Mesenchymal stem cell (in vitro differentiated cells and primary cell): ENCODE measurements at regions not wholly inside any gene's neighbourhood (a gene's known extent, or its start where the extent isn't known, plus 50 kb on each side); places are given as distances from the start of the nearest gene placed in this dataset.
"Not testable (repeated sequence)": the region's sequence is repeated elsewhere in the genome, so short reads cannot be mapped to it uniquely, and the experiment has no call there.

Source experiments
- DNase-seq: peaks from one replicate; pipeline ENCODE4 v3.0.0-alpha.2; 2013
- H2AFZ ChIP-seq: one replicate; pipeline ENCODE4 v1.6.1; 2013; ENCODE audit warnings: low read depth, mild to moderate bottlenecking, control low read depth, inconsistent platforms, low read length, moderate library complexity
- H2AK5ac ChIP-seq: 2 replicates; pipeline ENCODE4 v1.6.1; 2013; ENCODE audit warnings: low read length, moderate library complexity, mild to moderate bottlenecking, inconsistent platforms; ENCODE audit not compliant: severe bottlenecking
- H2BK120ac ChIP-seq: one replicate; pipeline ENCODE4 v1.6.1; 2013; ENCODE audit warnings: low read depth, mild to moderate bottlenecking, inconsistent platforms, low read length, moderate library complexity
- H2BK12ac ChIP-seq, 2 experiments: one replicate each; pipeline ENCODE4 v1.6.1; 2013; ENCODE audit warnings: inconsistent platforms in 2 of 2, low read length in 2 of 2, mild to moderate bottlenecking in 2 of 2, moderate library complexity in 2 of 2, control low read depth in 1 of 2
- H2BK15ac ChIP-seq: one replicate; pipeline ENCODE4 v1.6.1; 2013; ENCODE audit warnings: mild to moderate bottlenecking, low read depth, inconsistent platforms; ENCODE audit not compliant: poor library complexity, severe bottlenecking
- H2BK5ac ChIP-seq: 2 replicates; pipeline ENCODE4 v1.6.1; 2013; ENCODE audit warnings: low read depth, mild to moderate bottlenecking, low read length, control low read depth, inconsistent platforms; ENCODE audit not compliant: poor library complexity, severe bottlenecking
- H3K14ac ChIP-seq, 2 experiments: one replicate each; pipeline ENCODE4 v1.6.1; 2013; ENCODE audit warnings: inconsistent platforms in 2 of 2, low read length in 2 of 2, control low read depth in 1 of 2, mild to moderate bottlenecking in 1 of 2, moderate library complexity in 1 of 2
- H3K18ac ChIP-seq, 2 experiments: one replicate each; pipeline ENCODE4 v1.6.1; 2013; ENCODE audit warnings: inconsistent platforms in 2 of 2, low read length in 2 of 2, control low read depth in 1 of 2, low read depth in 1 of 2, mild to moderate bottlenecking in 1 of 2
- H3K23ac ChIP-seq, 2 experiments: one replicate each; pipeline ENCODE4 v1.6.1; 2013; ENCODE audit warnings: inconsistent platforms in 2 of 2, low read length in 2 of 2, mild to moderate bottlenecking in 2 of 2, moderate library complexity in 2 of 2, control low read depth in 1 of 2
- H3K27ac ChIP-seq: 2 replicates; pipeline ENCODE4 v1.5.1; 2013; ENCODE audit warnings: mild to moderate bottlenecking, moderate library complexity, low read length, control low read depth, inconsistent platforms; ENCODE audit not compliant: poor library complexity, severe bottlenecking
- H3K27me3 ChIP-seq, 2 experiments: 2 replicates each; pipeline versions ENCODE4 v1.6.1 to v1.7.0; 2013; ENCODE audit warnings: low read length in 2 of 2, mild to moderate bottlenecking in 2 of 2, moderate library complexity in 2 of 2, control low read depth in 1 of 2, inconsistent platforms in 1 of 2; ENCODE audit not compliant: control insufficient read depth in 1 of 2, insufficient read depth in 1 of 2
- H3K36me3 ChIP-seq, 2 experiments: 2 replicates each; pipeline versions ENCODE4 v1.6.1 to v1.7.0; 2013; ENCODE audit warnings: low read length in 2 of 2, control low read depth in 1 of 2, inconsistent platforms in 1 of 2, low read depth in 1 of 2, mild to moderate bottlenecking in 1 of 2; ENCODE audit not compliant: insufficient read depth in 2 of 2, control insufficient read depth in 1 of 2
- H3K4ac ChIP-seq, 2 experiments: one replicate each; pipeline ENCODE4 v1.6.1; 2013; ENCODE audit warnings: inconsistent platforms in 2 of 2, low read length in 2 of 2, mild to moderate bottlenecking in 2 of 2, moderate library complexity in 2 of 2, control low read depth in 1 of 2, low read depth in 1 of 2
- H3K4me1 ChIP-seq: 2 replicates; pipeline ENCODE4 v1.6.1; 2013; ENCODE audit warnings: low read depth, low read length, control low read depth; ENCODE audit not compliant: control insufficient read depth, insufficient read depth
- H3K4me2 ChIP-seq: 2 replicates; pipeline ENCODE4 v1.6.1; 2013; ENCODE audit warnings: low read length, mild to moderate bottlenecking, inconsistent platforms; ENCODE audit not compliant: poor library complexity, severe bottlenecking
- H3K4me3 ChIP-seq, 2 experiments: 2 replicates each; pipeline versions ENCODE4 v1.5.1 to v1.7.0; 2013; ENCODE audit warnings: low read length in 2 of 2, mild to moderate bottlenecking in 2 of 2, control low read depth in 1 of 2, low read depth in 1 of 2; ENCODE audit not compliant: insufficient read depth in 1 of 2
- H3K79me1 ChIP-seq: replicated peaks from 2 replicates; pipeline ENCODE4 v1.6.1; 2013; ENCODE audit warnings: mild to moderate bottlenecking, control low read depth, low read length, inconsistent platforms; ENCODE audit not compliant: poor library complexity, severe bottlenecking
- H3K9ac ChIP-seq: 2 replicates; pipeline ENCODE4 v1.7.0; 2013; ENCODE audit warnings: mild to moderate bottlenecking, low read length, moderate library complexity
- H3K9me3 ChIP-seq: 2 replicates; pipeline ENCODE4 v1.7.0; 2013; ENCODE audit warnings: mild to moderate bottlenecking, low read length; ENCODE audit not compliant: control insufficient read depth
- H4K8ac ChIP-seq: one replicate; pipeline ENCODE4 v1.6.1; 2013; ENCODE audit warnings: inconsistent platforms, mild to moderate bottlenecking, low read length, moderate library complexity
- H4K91ac ChIP-seq: one replicate; pipeline ENCODE4 v1.6.1; 2013; ENCODE audit warnings: mild to moderate bottlenecking, low read length, inconsistent platforms
- WGBS: methylation state at CpG from one replicate; pipeline ENCODE4 v1.1.7; 2013; ENCODE audit warnings: mixed read lengths; 5-methylcytosine and 5-hydroxymethylcytosine counted together

GRCh38 chr13:102522251-102522650 lies 74.5 kb upstream of the TPP2 start:
- H3K4me2 ChIP-seq, H2AFZ ChIP-seq, H3K4me3 ChIP-seq, H2BK15ac ChIP-seq, H2BK12ac ChIP-seq, DNase-seq, H3K4me1 ChIP-seq, H3K18ac ChIP-seq, H3K4ac ChIP-seq, H3K23ac ChIP-seq, H3K9ac ChIP-seq, H3K9me3 ChIP-seq, H3K14ac ChIP-seq, H3K27ac ChIP-seq, H2AK5ac ChIP-seq, H2BK120ac ChIP-seq, H4K91ac ChIP-seq, H3K27me3 ChIP-seq, H3K79me1 ChIP-seq, H2BK5ac ChIP-seq, H4K8ac ChIP-seq, H3K36me3 ChIP-seq: not testable (repeated sequence)
- WGBS: 73% methylated on average over 8 of the region's 8 CpGs

GRCh38 chr13:102517959-102518358 lies 78.8 kb upstream of the TPP2 start:
- no peaks in the 10 kb centered on the region for H3K36me3 ChIP-seq
- WGBS: 91% methylated on average over 3 of the region's 3 CpGs

GRCh38 chr13:102510072-102510471 lies 86.7 kb upstream of the TPP2 start:
- Histone ChIP-seq H3K14ac (no peak overlapping the region), H3K23ac (no peak overlapping the region), H4K8ac (no peak overlapping the region), H2BK12ac (no peak overlapping the region), H2AK5ac (no peak overlapping the region), H3K4me3 (no peak overlapping the region), H3K27ac (no peak overlapping the region), H3K27me3 (no peaks in the 10 kb centered on the region), H3K4me1 (no peaks in the 10 kb centered on the region), H2BK120ac (no peak overlapping the region), H3K79me1 (no peaks in the 10 kb centered on the region), H3K4me2 (no peak overlapping the region), H3K9me3 (no peaks in the 10 kb centered on the region), H4K91ac (no peak overlapping the region), H3K4ac (no peak overlapping the region), H2AFZ (no peak overlapping the region), H2BK5ac (no peak overlapping the region), H3K9ac (no peak overlapping the region), H2BK15ac (no peak overlapping the region), H3K36me3 (no peaks in the 10 kb centered on the region), H3K18ac (no peak overlapping the region)
- no peak for DNase-seq
- 74% methylated on average over 2 of the region's 2 CpGs for WGBS

More at GRCh38 chr13:102517959-102518358, 78.8 kb upstream of the TPP2 start:
- Histone ChIP-seq H2BK15ac (no peak overlapping the region), H3K14ac (no peak overlapping the region), H3K9me3 (no peaks in the 10 kb centered on the region), H3K27me3 (no peaks in the 10 kb centered on the region), H2BK5ac (no peak overlapping the region), H3K27ac (no peak overlapping the region), H2AFZ (no peak overlapping the region), H3K4me3 (no peak overlapping the region), H2BK120ac (no peak overlapping the region), H3K18ac (no peak overlapping the region), H3K9ac (no peak overlapping the region), H3K79me1 (no peaks in the 10 kb centered on the region), H3K4ac (no peak overlapping the region), H3K4me1 (no peaks in the 10 kb centered on the region), H3K23ac (no peak overlapping the region), H3K4me2 (no peak overlapping the region), H4K8ac (no peak overlapping the region), H4K91ac (no peak overlapping the region), H2BK12ac (no peak overlapping the region), H2AK5ac (no peak overlapping the region)
- DNase-seq: no peak

- Histone ChIP-seq H2AFZ (no peak overlapping the region), H2BK5ac (no peak overlapping the region), H2BK120ac (no peak overlapping the region), H4K91ac (no peak overlapping the region), H3K4ac (no peak overlapping the region), H3K4me1 (no peaks in the 10 kb centered on the region), H3K9me3 (no peaks in the 10 kb centered on the region), H3K18ac (no peak overlapping the region), H2BK15ac (no peak overlapping the region), H2BK12ac (no peak overlapping the region), H3K9ac (no peak overlapping the region), H3K36me3 (no peaks in the 10 kb centered on the region), H3K14ac (no peak overlapping the region), H4K8ac (no peak overlapping the region), H3K79me1 (no peaks in the 10 kb centered on the region), H3K4me3 (no peak overlapping the region), H2AK5ac (no peak overlapping the region), H3K23ac (no peak overlapping the region), H3K27ac (no peak overlapping the region), H3K27me3 (no peaks in the 10 kb centered on the region), H3K4me2 (no peak overlapping the region)
- no peak for DNase-seq
Observed at GRCh38 chr13:102508411-102508810, 88.4 kb upstream of the TPP2 start.
